ENCODE measurements at regions not wholly inside any gene's neighbourhood (a gene's known extent, or its start where the extent isn't known, plus 50 kb on each side); places are given as distances from the start of the nearest gene placed in this dataset.

- no peak for TF ChIP-seq CTCF (IDR thresholded peaks at IDR 0.05 in 4 of 5, conservative IDR thresholded peaks at IDR 0.05 in 1 of 5)
- TF ChIP-seq POLR2A (IDR thresholded peaks at IDR 0.05) = no peak
Measured at GRCh38 chr4:121272526-121272925, 108.3 kb downstream of the QRFPR start.

Data from gastrocnemius medialis (tissue), 4 donors.